ENCODE measurements at regions not wholly inside any gene's neighbourhood (a gene's known extent, or its start where the extent isn't known, plus 50 kb on each side); places are given as distances from the start of the nearest gene placed in this dataset.

GRCh38 chr16:85199880-85200279, 87.6 kb upstream of the CIBAR2 start:
- TF ChIP-seq CTCF (conservative IDR thresholded peaks at IDR 0.05) = no peak
- TF ChIP-seq ZFX (IDR thresholded peaks at IDR 0.05) = no peak

Measured in C4-2B (cell line).